ENCODE measurements at regions not wholly inside any gene's neighbourhood (a gene's known extent, or its start where the extent isn't known, plus 50 kb on each side); places are given as distances from the start of the nearest gene placed in this dataset.

DNA sequence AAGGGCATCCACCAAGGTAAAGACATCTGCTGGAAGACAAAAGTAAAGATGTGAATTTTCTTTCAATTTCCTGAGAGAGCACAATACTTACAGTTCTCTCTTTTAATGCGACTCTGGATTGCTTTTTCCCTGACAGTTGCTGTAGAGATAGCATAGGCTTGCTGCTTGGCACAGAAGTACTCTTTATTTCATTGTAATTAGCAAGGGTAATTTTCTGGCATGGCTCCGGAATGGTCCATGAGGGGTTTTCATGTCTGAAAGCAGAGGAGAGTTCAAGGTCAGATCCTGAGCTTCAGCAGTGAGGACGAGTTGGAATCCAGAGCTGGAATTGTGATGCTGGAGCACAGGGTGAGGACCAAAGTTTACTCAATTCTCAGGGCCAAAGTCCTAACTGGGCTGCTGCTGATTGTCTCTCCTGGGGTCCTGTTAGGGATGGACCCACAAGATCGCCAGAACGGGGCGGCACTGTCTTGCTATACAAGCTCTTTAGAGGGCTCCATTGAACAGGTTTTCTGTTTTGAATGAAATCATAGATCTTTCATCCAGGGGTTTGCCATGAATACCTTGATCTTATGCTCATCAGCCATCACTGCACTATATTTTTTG, 190.0 kb upstream of the MKI67 start:
- ChIA-PET POLR2A (no interaction called here), CTCF (ENCODE audit: low intra/inter-chr PET ratio) (no interaction called here)
- ATAC-seq = no peak
- in situ Hi-C loops (cut with MboI) (no loop called here), intact Hi-C loops (cut with micrococcal nuclease) (no loop called here)
- Histone ChIP-seq H3K79me2 (ENCODE audit: control insufficient read depth, insufficient read depth, low read length) (no peaks in the 10 kb centered on the region), H4K20me1 (replicated peaks; ENCODE audit: control insufficient read depth, insufficient read depth, low read length) (no peaks in the 10 kb centered on the region), H3K9ac (ENCODE audit: insufficient read depth in 1 of 2, low read depth in 2 of 2, low read length in 2 of 2) (no peak overlapping the region), H3K4me3 (no peak overlapping the region), H3K4me1 (replicated peaks in 1 of 2; ENCODE audit: control insufficient read depth in 2 of 2, insufficient read depth in 2 of 2, low read length in 2 of 2) (no peaks in the 10 kb centered on the region), H2AFZ (ENCODE audit: low read depth, low read length) (no peak overlapping the region), H3K9me3 (replicated peaks; ENCODE audit: control insufficient read depth, insufficient read depth, low read depth, low read length) (no peaks in the 10 kb centered on the region), H3K27ac (ENCODE audit: extremely low read depth, low read depth, low read length) (no peak overlapping the region), H3K36me3 (ENCODE audit: control insufficient read depth, insufficient read depth, low read length) (no peaks in the 10 kb centered on the region), H3K4me2 (ENCODE audit: insufficient read depth, low read length) (no peak overlapping the region), H3K27me3 (ENCODE audit: control insufficient read depth in 2 of 2, insufficient read depth in 2 of 2, low read length in 2 of 2) (peaks cover 0 to 16% of the 10 kb centered on the region in 2 experiments; a peak in 3 of 5 replicates), H3K9me1 (ENCODE audit: control insufficient read depth, insufficient read depth, low read length) (no peaks in the 10 kb centered on the region)
- WGBS (ENCODE audit: insufficient coverage, low coverage, missing lambda C conversion rate) = 0% methylated on average over 6 of the region's 6 CpGs
- no peak for TF ChIP-seq SIX5 (IDR thresholded peaks at IDR 0.05; ENCODE audit: borderline replicate concordance in 1 of 2, insufficient read depth in 1 of 2, low read depth in 1 of 2, low read length in 2 of 2)
- TF ChIP-seq NR1H2 (CRISPR knock-in tag; IDR thresholded peaks at IDR 0.05) = no peak
- no peak for TF ChIP-seq RBM22 (IDR thresholded peaks at IDR 0.05; ENCODE audit: low read depth, low read length, poor library complexity, severe bottlenecking)
- TF ChIP-seq SOX6 (IDR thresholded peaks at IDR 0.05) = no peak
- no peak for TF ChIP-seq TEAD4 (IDR thresholded peaks at IDR 0.05; ENCODE audit: low read length)
- TF ChIP-seq TEAD4 (CRISPR knock-in tag; IDR thresholded peaks at IDR 0.05; ENCODE audit: borderline replicate concordance) = no peak
- no peak for TF ChIP-seq NCOR1 (IDR thresholded peaks at IDR 0.05)
- no peak for TF ChIP-seq WHSC1 (IDR thresholded peaks at IDR 0.05; ENCODE audit: low read length)
- no peak for TF ChIP-seq ZFP1 (CRISPR knock-in tag; IDR thresholded peaks at IDR 0.05)
- no peak for TF ChIP-seq GATAD2B (IDR thresholded peaks at IDR 0.05; ENCODE audit: borderline replicate concordance)
- TF ChIP-seq, protein P1, sequence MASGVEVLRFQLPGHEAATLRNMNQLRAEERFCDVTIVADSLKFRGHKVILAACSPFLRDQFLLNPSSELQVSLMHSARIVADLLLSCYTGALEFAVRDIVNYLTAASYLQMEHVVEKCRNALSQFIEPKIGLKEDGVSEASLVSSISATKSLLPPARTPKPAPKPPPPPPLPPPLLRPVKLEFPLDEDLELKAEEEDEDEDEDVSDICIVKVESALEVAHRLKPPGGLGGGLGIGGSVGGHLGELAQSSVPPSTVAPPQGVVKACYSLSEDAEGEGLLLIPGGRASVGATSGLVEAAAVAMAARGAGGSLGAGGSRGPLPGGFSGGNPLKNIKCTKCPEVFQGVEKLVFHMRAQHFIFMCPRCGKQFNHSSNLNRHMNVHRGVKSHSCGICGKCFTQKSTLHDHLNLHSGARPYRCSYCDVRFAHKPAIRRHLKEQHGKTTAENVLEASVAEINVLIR (CRISPR knock-in tag; IDR thresholded peaks at IDR 0.05) = no peak
- TF ChIP-seq NR2F6 (CRISPR knock-in tag; IDR thresholded peaks at IDR 0.05) = no peak
- DNase-seq (ENCODE audit: extremely low read depth in 1 of 4, low spot score in 3 of 4) = no peak
- no TSS peak for BruUV-seq (replicated peaks)
- no peak for FAIRE-seq

Data from K562 (cell line).